RWPE1 (cell line): ENCODE measurements at regions not wholly inside any gene's neighbourhood (a gene's known extent, or its start where the extent isn't known, plus 50 kb on each side); places are given as distances from the start of the nearest gene placed in this dataset.
"Not testable (repeated sequence)": the region's sequence is repeated elsewhere in the genome, so short reads cannot be mapped to it uniquely, and the experiment has no call there.

Source experiments
- CTCF ChIA-PET: fragments of 350-600 bp; sonication (Branson Sonifier 250); formaldehyde crosslinking; extraction: SDS; loops from one replicate; lab custom pipeline; 2021; lab: Yijun Ruan, JAX
- POLR2A ChIA-PET: fragments of 400-600 bp; formaldehyde crosslinking; extraction: SDS; loops from one replicate; lab custom pipeline; 2020; ENCODE audit warnings: antibody characterized with exemption; ENCODE audit not compliant: low non-redundant PET; lab: Yijun Ruan, JAX
- DNase-seq: peaks from one replicate; pipeline ENCODE4 v3.0.0; 2012; ENCODE audit warnings: low spot score
- H3K27ac ChIP-seq: fragments of 450-650 bp; 2 replicates; pipeline ENCODE4 v1.5.1; 2017
- TF ChIP-seq, protein P1 (sequence below): fragments of 450-650 bp; conservative IDR thresholded peaks from 2 replicates; pipeline ENCODE4 v1.5.1; 2017; ENCODE audit warnings: low read depth, mild to moderate bottlenecking

DNA sequence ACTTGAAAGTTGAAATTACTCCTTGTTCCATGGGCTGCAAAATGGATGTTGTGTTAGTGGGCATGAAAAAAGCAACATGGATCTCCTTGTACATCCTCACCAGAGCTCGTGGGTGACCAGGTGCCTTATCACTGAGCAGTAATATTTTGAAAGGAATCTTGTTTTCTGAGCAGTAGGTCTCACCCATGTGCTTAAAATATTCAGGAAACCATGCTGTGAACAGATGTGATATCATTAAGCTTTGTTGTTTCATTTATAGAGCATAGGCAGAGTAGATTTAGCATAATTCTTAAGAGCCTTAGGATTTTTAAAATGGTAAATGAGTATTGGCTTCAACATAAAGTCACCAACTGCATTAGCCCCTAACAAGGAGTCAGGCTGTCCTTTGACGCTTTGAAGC lies 316.6 kb downstream of the TYW1 start:
- ChIA-PET POLR2A (interaction anchor here (0.8 kb wide), 1 partner anchor 8 kb away, joined by 8 read pairs; no protein-coding TSS in a partner anchor), CTCF (no interaction called here)
- no peak for DNase-seq
- TF ChIP-seq, protein P1, sequence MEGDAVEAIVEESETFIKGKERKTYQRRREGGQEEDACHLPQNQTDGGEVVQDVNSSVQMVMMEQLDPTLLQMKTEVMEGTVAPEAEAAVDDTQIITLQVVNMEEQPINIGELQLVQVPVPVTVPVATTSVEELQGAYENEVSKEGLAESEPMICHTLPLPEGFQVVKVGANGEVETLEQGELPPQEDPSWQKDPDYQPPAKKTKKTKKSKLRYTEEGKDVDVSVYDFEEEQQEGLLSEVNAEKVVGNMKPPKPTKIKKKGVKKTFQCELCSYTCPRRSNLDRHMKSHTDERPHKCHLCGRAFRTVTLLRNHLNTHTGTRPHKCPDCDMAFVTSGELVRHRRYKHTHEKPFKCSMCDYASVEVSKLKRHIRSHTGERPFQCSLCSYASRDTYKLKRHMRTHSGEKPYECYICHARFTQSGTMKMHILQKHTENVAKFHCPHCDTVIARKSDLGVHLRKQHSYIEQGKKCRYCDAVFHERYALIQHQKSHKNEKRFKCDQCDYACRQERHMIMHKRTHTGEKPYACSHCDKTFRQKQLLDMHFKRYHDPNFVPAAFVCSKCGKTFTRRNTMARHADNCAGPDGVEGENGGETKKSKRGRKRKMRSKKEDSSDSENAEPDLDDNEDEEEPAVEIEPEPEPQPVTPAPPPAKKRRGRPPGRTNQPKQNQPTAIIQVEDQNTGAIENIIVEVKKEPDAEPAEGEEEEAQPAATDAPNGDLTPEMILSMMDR = no peak
- H3K27ac ChIP-seq = no peak overlapping the region

DNA sequence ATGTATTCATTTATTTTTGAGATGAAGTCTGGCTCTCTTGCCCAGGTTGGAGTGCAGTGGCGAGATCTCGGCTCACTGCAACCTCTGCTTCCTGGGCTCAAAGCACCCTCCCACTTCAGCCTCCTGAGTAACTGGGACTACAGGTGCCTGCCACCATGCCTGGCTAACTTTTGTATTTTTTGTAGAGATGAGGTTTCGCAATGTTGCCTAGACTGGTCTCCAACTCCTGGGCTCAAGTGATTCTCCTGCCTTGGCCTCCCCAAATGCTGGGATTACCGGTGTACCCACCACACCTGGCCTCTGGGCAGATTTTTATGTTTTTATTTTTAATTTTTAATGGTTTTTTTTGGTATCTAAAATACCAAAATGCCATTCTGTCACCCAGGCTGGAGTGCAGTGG lies 320.3 kb downstream of the TYW1 start:
- POLR2A ChIA-PET, DNase-seq, H3K27ac ChIP-seq: not testable (repeated sequence)
- CTCF ChIA-PET = interaction anchor here (0.6 kb wide), 1 partner anchor 1013 kb away, joined by 3 read pairs; no protein-coding TSS in a partner anchor

DNA sequence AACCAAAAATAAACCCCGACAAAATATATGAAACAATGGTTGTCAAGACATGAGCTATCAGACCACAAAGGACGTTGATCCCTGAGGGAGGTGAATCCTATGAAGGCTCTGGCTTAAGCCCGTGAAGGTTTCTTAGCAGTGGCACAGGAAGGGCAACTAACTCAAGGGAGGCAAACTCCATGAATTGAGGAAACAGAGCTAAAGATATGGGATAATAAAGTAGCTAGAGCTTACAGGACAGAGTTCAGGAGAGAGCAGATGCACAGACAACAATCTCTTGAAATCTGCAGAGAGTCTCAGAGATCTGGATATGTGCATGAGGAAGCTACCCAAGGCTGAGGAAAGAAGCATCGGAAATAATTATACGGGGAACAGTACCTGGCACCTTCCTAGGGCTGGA lies 331.6 kb downstream of the TYW1 start:
- CTCF ChIA-PET, H3K27ac ChIP-seq, DNase-seq, POLR2A ChIA-PET: not testable (repeated sequence)

DNA sequence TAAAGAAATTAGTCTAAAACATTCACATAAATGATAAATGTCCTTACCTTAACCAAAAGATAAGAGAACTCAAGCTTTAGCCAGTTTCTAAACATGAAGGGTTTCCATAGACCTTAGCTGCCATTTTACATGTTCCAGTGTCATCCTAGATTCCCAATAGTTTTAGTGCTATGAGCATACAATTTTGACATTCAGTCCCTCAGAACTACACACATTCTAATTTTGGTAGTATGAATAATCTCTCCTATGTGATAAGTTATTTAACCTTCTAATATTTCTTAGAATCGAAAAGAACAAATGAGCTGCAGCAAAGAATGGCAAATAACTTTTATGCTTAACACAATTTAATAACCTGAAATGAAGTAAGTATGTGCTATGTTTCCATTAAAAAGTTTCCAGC lies 338.5 kb downstream of the TYW1 start:
- H3K27ac ChIP-seq, DNase-seq, POLR2A ChIA-PET, CTCF ChIA-PET: not testable (repeated sequence)

- CTCF ChIA-PET, H3K27ac ChIP-seq, POLR2A ChIA-PET, DNase-seq: not testable (repeated sequence)
Observed at GRCh38 chr7:67335663-67336062, 339.0 kb downstream of the TYW1 start.

DNA sequence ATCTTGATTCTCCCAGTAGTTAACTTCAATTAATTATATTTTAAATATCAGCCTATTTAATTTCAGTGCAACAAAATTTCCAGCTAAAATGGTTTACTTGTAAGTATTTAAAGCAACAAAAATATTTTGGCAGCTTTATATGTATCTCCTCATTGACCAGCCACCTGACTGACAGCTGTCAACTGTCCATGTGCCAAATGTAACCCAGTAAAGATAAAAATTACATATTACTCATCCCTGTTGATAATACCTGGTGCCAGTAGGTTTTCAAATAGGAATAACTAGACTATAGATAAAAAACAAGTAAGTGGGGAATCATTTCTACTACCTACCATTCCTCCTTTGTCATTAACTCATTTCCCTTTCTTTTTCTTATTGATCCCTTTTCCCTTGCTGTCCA lies 341.9 kb downstream of the TYW1 start:
- POLR2A ChIA-PET, CTCF ChIA-PET, DNase-seq, H3K27ac ChIP-seq: not testable (repeated sequence)

GRCh38 chr7:67341153-67341768 lies 344.6 kb downstream of the TYW1 start:
- CTCF ChIA-PET = interaction anchor here (0.7 kb wide), 1 partner anchor 1446 kb away, joined by 3 read pairs; no protein-coding TSS in a partner anchor
- TF ChIP-seq, protein P1 = no peak
- no peak overlapping the region for H3K27ac ChIP-seq
- POLR2A ChIA-PET = no interaction called here
- no peak for DNase-seq

DNA sequence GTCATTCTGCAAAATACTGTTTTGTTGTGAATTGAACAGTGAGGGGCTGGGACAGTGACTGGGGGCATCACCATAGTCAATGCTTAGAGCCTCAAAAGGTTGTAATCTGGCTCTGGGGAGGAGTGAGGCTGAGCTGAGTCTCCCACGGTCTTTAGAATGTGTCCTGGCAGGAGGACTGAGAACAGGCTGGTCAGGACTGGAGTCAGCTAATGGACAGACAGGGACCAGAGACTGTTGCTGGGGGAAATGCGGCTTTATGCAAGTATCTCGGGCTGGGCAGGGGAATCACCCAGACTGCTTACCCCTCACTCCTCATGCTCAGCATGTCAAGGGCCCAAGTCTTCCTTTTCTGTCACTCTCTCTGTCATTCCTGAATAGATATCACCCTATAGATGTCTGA lies 346.5 kb downstream of the TYW1 start:
- ChIA-PET CTCF (no interaction called here), POLR2A (no interaction called here)
- TF ChIP-seq, protein P1 = no peak
- DNase-seq = no peak
- H3K27ac ChIP-seq = no peak overlapping the region

- CTCF ChIA-PET = no interaction called here
- DNase-seq = no peak
- POLR2A ChIA-PET = no interaction called here
- TF ChIP-seq, protein P1 = no peak
- no peak overlapping the region for H3K27ac ChIP-seq
Observed at GRCh38 chr7:67343572-67343971, 346.9 kb downstream of the TYW1 start.
